A549 (cell line): ENCODE measurements at regions not wholly inside any gene's neighbourhood (a gene's known extent, or its start where the extent isn't known, plus 50 kb on each side); places are given as distances from the start of the nearest gene placed in this dataset.

Experiments used
- CBX8 ChIP-seq: fragments of 200-600 bp; sonication (generic); IDR thresholded peaks from 2 replicates; pipeline ENCODE4 v1.6.1; 2016
- CEBPB ChIP-seq, 2 experiments: fragments of >200 bp in 1 of 2; sonication (Bioruptor Twin) in 1 of 2; formaldehyde crosslinking in 1 of 2; IDR thresholded peaks; 2 replicates each; pipeline ENCODE4 v1.6.1; 2012 to 2016
- EP300 ChIP-seq, 2 experiments: fragments of >200 bp; sonication (Bioruptor Twin); formaldehyde crosslinking; IDR thresholded peaks; 2 replicates in 1 of 2; 3 replicates in 1 of 2; pipeline ENCODE4 v1.6.1; 2016 to 2017
- KDM1A ChIP-seq: fragments of 200-600 bp; sonication (generic); IDR thresholded peaks from 2 replicates; pipeline ENCODE4 v1.6.1; 2016; ENCODE audit warnings: low read depth, mild to moderate bottlenecking
- MAFK ChIP-seq: fragments of 450-650 bp; IDR thresholded peaks from 2 replicates; pipeline ENCODE4 v1.6.1; 2014; ENCODE audit not compliant: partially characterized antibody
- TF ChIP-seq, protein P1 (sequence below): fragments of >200 bp; sonication (Bioruptor Twin); formaldehyde crosslinking; IDR thresholded peaks from 3 replicates; pipeline ENCODE4 v1.5.1; 2016

- TF ChIP-seq MAFK (no peak), KDM1A (no peak), CBX8 (no peak), CEBPB (IDR thresholded peaks at IDR 0.05) (no peak), EP300 (IDR thresholded peaks at IDR 0.05) (no peak)
- TF ChIP-seq, protein P1, sequence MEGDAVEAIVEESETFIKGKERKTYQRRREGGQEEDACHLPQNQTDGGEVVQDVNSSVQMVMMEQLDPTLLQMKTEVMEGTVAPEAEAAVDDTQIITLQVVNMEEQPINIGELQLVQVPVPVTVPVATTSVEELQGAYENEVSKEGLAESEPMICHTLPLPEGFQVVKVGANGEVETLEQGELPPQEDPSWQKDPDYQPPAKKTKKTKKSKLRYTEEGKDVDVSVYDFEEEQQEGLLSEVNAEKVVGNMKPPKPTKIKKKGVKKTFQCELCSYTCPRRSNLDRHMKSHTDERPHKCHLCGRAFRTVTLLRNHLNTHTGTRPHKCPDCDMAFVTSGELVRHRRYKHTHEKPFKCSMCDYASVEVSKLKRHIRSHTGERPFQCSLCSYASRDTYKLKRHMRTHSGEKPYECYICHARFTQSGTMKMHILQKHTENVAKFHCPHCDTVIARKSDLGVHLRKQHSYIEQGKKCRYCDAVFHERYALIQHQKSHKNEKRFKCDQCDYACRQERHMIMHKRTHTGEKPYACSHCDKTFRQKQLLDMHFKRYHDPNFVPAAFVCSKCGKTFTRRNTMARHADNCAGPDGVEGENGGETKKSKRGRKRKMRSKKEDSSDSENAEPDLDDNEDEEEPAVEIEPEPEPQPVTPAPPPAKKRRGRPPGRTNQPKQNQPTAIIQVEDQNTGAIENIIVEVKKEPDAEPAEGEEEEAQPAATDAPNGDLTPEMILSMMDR = no peak
These were observed 419.2 kb downstream of the DIPK2A start for GRCh38 chr3:144390786-144391185.
